Activated gamma-delta T cell treated with Interleukin-2 at 50 U/mL for 16 hours (primary cell): ENCODE measurements at regions not wholly inside any gene's neighbourhood (a gene's known extent, or its start where the extent isn't known, plus 50 kb on each side); places are given as distances from the start of the nearest gene placed in this dataset.
A peak's percentile ranks its signal among the peaks of the same experiment; 100 is the strongest.

Experiments used
- DNase-seq: peaks from one replicate; pipeline ENCODE4 v3.0.0-alpha.2; 2020

DNA sequence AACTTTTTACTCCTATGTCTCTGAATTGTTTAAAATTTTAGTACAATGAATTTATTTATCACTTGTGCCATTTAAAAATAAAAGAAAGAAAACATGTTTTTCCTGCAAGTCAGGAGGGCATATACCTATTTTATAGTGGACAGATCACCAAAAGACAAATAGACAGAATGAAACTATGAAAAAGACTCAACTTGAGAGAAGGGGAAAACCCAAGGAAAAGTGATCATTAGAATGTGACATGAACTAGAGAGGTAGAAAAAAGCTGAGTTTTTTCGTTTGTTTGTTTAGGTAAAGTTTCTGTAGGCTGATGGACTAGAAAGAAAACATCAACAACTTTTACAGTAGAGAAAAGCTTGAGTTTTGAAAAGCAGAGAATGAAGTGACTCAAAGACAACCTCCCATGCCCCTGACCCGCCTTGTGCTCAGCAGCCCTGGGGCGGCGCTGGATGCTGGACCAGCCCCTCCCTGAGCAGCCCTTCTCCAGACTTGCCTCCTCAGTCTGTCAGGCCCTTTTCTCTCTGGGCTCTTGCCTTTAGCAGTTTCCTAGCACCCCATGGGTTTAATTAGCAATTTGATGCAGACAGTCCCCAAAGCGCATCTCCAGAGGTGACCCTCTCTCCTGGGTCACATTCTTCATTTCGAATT lies 95.1 kb upstream of the ARID2 start:
- no peak for DNase-seq

DNA sequence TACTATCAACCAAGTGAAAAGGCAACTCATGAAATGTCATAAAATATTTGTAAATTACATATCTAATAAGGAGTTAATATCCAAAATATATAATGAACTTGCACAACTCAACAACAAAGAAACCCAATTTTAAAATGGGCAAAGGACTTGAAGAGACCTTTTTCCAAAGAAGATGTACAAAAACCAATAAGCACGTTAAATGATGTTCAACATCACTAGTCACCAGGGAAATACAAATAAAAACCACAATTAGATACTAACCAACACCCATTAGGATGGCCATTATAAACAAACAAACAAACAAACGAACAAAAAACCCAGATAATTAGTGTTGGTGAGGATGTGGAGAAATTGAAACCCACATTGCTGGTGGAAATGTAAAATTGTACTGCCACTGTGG lies 92.3 kb upstream of the ARID2 start:
- no peak for DNase-seq

- DNase-seq: no peak
These were observed 91.8 kb upstream of the ARID2 start for GRCh38 chr12:45637706-45638105.

GRCh38 chr12:45638386-45638785 lies 91.1 kb upstream of the ARID2 start:
- no peak for DNase-seq

DNA sequence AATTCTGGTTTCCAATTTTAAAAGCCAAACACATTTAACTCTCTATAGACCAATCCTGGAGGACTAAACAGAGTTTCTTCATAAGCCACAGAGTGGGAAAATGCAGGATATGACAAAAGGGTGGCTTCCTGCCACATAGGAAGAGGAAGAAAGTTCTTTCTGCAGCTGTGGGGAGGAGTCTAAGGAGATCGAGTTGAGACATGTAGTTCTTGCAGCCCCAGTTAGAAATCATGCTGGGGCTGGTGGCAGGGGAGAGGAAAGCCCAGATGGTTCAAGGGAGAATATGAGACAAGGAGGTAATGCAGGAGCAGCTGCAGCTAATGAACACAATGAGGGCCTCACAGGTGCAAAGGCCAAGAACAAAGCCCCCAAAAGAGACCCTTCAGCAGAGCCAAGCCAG lies 85.0 kb upstream of the ARID2 start:
- DNase-seq: no peak

DNA sequence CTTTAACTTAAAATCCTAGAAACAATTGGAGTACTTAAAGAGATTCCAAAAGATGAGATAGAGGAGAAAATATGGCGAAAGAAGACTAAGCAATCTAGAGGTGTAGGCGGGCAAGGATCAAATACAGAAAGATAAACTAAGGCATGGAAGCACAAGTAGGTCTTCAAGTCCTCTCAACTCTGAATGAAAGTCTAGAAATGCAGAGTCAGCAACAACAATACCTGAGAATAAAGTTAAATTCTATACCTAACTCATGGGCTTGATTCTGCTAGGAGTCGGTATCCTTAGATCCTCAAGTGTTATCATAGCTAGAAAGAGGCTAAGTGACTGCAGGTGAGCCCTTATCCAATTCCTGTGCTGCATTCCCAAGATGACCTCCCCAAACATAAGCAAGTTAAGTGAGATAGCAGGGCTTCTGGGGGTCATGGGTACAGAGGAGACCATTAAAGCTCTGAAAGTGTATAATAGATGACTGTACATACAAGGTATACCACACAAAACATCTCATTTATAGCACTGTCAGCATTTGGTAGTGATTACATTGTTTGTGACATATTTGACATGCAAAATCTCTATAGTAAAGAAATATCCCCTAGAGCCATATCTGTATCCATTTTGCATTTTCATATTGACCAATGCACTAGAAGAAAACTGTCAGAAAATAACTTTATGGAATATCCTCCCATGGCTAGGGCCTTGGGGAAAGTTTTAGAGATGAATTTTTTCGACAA lies 82.5 kb upstream of the ARID2 start:
- DNase-seq: no peak

DNA sequence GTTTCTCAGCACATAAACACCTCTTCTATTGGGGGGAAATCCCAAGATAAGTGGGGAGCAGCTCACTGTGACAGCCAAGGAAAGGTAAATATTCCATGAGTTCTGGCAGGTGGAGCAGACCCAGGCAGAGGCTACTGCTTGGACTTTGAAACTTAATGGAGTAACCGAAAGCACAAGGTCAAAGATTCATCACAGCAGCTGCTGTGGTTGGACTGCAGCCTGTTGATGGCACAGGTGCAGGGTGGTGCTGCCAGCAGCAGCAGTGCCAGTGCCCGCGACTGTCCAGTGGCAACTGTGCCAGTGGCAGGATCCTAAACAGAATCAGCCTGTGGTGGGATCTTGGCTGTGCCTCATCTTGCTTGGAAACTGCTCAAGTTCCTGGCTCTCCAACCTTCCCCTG lies 81.4 kb upstream of the ARID2 start:
- no peak for DNase-seq

GRCh38 chr12:45651029-45651428 lies 78.5 kb upstream of the ARID2 start:
- DNase-seq: no peak

DNA sequence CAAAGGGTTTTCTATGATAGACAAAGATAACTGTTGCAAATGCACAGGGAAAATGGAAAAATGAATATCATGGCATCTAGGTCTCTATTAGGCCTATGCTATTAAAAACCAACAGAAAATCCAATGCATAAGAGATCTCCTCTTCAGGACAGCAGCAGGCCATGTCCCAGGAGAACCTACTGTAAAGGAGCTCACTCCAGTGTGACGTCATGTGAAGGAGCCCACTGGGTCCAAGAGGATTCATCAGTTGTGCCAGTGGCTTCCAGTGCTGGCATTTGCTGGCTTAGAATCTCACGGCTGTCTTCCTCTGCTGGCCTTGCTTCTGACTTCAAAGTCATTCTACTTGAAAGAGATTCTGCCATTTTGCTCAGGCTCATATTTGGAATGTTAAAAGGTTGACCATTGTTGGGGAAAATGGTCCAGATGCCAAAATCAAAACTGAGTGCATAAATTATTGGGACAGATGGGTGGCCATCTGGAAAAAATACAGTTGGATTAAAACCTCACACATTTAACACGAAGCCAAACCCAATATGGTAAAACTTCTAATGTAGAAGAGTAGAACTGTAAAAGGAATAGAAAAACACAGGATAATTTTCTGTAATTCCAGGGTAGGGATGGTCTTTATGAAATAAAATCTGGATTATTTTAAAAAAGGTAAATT lies 75.4 kb upstream of the ARID2 start:
- no peak for DNase-seq

DNA sequence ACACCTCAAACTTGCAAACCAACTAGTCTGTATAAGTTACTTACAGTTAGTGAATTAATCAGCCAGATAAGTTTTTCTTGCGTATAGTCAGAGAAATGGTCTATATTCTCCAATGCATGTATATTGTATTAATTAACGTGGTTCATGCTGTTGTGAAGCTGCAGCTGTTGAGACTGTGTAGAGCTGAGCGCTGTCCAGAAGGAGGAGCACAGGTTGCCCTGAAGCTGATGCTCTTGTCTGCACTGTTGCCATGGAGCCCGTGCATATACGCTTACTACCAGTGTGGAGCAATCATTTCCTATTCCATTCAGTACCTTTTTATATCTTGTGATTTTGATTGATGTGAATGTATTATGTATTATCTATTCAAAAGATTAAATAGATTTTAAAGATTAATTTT lies 74.3 kb upstream of the ARID2 start:
- DNase-seq: peak; percentile 51

DNA sequence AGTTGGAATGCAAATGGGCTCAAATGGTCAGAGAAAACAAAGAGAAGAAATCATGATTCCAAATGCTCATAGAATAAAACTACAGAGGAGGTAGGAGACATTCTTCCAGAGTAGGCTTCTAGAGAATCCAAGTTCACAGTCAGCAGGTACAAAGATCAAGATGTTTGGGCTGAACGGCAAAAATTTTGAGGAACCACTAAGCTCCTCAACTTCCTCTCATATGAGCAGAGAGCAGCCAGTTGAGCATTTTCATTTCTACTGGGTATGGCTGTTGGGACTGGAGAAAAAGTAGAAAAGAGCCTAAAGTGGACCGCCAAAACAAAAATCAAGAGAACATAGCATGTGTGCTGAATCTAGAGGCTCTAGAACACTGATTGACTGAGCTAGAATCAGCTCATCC lies 73.8 kb upstream of the ARID2 start:
- no peak for DNase-seq

GRCh38 chr12:45658020-45658419 lies 71.5 kb upstream of the ARID2 start:
- no peak for DNase-seq

GRCh38 chr12:45660330-45660729 lies 69.2 kb upstream of the ARID2 start:
- DNase-seq: no peak

- DNase-seq: no peak
These were observed 66.1 kb upstream of the ARID2 start for GRCh38 chr12:45663455-45663854.

DNA sequence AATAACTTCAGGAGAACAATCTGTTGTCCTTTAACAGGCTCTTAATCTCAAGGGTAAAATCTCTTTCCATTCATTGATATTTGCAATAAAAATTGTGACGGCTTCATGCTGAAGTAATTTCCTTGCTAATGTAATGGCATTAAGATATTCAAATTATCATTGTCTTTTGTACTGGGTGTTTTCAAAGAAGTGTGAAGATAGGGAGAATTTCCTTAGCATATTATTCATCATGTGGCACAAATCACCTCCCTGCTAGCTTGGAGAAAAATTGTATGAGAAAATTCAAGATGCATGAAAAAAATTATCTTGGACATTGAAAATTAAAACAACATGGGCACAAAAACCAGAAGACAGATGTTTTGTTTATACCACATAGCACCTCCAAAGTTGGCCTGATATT lies 63.6 kb upstream of the ARID2 start:
- DNase-seq: no peak

DNA sequence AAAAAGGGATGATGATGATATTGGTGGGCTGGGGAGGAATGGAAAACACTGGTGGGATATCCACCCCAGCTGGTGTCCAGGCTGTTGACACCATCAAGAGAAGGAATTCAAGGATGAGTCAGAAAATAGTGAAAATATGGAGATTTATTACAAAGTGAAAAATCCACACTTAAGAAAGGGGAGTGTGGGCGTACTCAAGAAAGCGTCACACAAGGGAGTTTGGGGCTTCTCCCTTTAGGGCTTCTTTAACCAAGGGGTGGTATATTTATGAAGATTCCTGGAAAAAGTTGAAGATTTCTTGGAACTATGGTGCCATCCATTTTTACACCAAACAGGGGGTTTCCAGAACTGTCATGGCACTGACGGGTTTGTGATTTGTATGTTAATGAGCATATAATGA lies 63.1 kb upstream of the ARID2 start:
- DNase-seq: no peak

- DNase-seq: no peak
These were observed 62.7 kb upstream of the ARID2 start for GRCh38 chr12:45666816-45667215.

DNA sequence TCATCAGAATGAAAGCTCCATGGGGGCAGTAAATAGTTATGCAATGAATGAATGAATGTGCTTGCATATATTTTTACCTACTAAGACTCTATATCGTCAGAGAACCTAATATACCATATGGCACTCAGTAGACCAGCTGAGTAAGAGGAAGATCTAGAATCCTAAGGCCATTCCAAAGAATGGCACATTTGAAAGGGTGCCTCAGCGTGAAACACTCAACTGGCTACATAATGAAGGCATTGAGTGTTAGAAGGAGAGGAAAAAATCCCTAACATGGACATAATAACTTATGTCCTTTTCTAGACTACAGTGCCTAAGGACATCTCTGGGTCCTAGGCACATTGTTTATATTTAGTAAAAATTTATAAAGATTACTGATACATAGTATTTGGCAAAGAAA lies 61.7 kb upstream of the ARID2 start:
- no peak for DNase-seq

GRCh38 chr12:45668641-45669040 lies 60.9 kb upstream of the ARID2 start:
- no peak for DNase-seq

GRCh38 chr12:45669093-45669492 lies 60.4 kb upstream of the ARID2 start:
- DNase-seq: no peak

GRCh38 chr12:45669792-45670191 lies 59.7 kb upstream of the ARID2 start:
- no peak for DNase-seq

DNA sequence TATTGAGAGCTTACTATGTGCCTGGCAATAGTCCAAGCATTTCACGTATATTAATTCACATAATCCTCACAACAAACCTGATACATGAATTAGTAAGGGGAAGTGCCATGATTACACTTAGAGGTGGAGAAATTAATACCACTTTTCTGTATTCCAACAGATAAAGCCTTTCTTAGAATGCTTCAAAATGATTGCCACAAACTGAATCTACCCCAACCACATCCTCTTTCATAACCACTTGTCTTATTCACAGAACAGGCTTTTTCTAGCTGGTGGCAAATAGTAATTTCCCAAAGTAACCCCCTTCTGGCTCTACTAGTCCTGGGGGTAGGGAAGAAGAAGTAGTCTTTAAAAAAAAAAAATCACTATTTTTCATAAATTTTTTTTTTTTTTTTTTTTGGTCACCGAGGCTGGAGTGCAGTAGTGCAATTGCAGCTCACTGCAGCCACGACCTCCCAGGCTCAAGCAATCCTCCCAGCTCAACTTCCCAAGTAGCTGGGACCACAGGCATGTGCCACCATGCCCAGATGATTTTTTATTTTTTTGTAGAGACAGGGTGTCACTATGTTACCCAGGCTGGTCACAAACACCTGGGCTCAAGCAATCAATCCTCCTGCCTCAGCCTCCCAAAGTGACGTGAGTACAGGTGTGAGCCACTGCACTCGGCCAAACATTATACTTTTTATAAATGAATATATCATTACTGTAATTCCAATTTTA lies 59.0 kb upstream of the ARID2 start:
- DNase-seq: no peak

- no peak for DNase-seq
These were observed 58.3 kb upstream of the ARID2 start for GRCh38 chr12:45671254-45671653.
